ENCODE measurements at regions not wholly inside any gene's neighbourhood (a gene's known extent, or its start where the extent isn't known, plus 50 kb on each side); places are given as distances from the start of the nearest gene placed in this dataset.

DNA sequence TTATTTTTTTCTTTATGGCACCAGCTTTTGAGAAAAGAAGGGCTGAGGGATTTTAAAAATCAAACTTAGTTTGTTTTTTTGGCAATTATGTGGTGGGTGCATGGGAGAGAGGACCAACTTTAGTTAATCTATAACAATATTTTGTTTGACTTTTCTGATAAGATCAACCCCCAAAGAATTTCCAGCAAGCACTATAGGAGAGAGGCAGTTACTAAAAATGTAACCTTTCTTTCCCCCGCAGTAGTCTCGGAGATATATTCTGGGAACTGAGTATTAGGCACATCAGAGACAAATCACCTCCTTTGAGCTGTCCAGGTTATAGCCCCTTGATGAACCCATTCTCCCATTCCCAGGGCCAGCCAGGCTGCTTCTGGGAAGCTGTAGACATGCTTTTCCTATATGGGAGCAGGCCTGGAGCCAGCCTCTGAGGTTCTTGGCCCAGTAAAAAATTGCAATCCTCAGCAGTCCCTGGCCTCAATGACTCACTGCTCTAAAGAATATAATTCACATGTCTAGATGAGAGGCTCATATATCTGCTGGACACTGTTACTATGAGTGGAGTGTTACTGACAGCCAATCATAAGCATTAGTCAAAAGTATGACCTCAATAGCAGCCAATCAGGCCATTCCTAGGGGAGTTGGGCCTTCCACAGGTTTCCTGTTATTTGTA lies 138.3 kb upstream of the AGBL1 start:
- DNase-seq (ENCODE audit: low spot score), result no peak

- no peak for DNase-seq (ENCODE audit: low spot score)
Measured at GRCh38 chr15:85942632-85943031, 137.0 kb upstream of the AGBL1 start.

- no peak for DNase-seq (ENCODE audit: low spot score)
Measured at GRCh38 chr15:85943151-85943550, 136.5 kb upstream of the AGBL1 start.

DNA sequence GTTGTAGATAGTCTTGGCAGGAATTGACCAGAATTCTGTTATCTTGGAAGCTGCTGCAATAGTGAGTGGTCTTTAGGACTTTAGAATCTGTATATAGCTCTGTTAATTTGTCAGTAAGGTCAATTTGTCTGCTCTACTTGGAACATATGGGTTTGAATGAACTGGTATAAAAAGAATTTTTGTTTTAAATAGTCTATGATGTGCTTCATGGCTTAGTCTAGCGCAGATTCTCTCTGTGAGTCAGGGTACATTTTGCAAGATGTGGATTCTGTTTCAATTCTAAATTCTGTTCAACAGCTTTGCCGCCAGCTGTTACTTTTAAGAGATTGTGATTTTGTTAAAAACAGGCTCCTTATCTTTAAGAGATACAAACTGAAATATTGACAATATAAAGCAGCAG lies 135.9 kb upstream of the AGBL1 start:
- DNase-seq (ENCODE audit: low spot score), result no peak

GRCh38 chr15:85947021-85947420 lies 132.7 kb upstream of the AGBL1 start:
- no peak for DNase-seq (ENCODE audit: low spot score)

DNA sequence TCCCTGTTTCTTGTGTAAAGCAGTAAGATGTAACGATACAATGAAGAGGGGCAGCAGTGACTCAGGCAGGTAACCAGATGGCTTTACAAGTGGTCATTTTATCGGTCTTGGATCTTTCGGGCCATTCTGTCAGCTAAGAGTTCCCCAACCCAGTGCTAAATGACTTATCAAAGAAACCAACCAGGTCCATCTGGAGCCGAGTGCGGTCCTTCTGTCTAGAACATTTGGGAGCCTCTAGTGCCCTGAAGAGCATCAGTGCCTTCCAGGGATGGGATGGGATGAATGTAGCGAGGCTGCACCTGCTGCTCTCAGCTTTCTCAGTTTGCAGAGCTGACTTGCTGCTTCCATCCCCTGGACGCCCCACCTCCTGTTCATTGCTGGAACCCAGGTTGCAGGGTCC lies 131.7 kb upstream of the AGBL1 start:
- DNase-seq (ENCODE audit: low spot score), result no peak

GRCh38 chr15:85950101-85950500 lies 129.6 kb upstream of the AGBL1 start:
- no peak for DNase-seq (ENCODE audit: low spot score)

DNA sequence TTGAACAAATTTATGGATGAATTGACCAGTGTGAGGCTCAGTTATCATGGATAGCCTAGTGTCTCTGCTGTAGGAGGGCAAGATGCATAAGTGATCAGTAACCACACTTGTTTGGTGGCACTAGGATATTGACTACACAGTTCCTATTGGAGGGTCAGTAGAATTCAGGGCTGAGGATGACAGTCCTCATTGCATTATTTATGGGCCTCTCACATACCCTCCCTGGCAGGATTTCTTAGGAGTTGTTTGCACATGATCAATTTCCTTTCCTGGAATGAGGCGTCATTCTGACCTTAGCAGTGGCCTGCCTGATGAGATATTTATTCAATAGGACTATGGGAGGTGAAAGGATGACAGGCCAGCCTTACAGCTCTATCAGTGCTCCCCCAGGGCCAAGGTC lies 125.1 kb upstream of the AGBL1 start:
- no peak for DNase-seq (ENCODE audit: low spot score)

DNA sequence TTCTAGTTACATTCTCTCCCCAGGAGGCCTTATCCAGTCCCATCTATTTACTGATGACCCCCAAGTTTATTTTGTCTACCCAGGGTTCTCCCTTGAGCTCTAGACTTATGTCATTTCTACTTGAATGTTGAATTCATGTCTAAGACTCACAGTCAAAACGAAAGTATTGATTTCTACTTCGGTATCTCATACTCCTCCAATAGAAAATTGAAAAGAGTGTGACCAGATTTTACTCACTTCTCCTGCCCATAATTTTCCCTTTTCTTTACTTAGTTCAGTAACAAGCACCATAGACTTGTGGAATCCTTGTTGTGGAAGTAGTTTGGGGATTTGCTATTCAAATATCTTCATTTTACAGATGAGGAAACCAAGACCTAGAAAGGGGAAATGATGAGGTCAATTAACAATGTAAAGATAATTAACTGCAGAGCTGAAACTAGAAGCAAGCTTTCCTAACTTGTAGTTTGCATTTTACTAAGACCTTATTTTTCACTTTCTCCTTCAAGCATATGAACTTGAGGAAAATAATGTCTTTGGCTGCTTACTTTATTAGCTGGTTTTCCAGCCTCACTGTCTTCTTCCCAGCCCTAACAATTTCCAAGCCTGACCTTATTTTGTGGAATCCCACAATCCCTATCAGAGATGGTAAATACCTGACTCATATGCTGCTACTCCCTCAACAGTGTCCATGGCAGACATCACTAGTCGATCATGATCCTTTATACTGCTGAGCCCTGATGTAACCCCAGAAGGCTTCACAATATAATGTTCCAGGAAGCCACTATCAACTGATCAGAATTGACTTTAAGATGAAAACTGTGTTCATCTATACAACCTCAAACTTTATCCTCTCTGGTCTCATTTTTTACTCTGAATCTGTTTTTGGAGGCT lies 123.9 kb upstream of the AGBL1 start:
- no peak for DNase-seq (ENCODE audit: low spot score)

GRCh38 chr15:85956532-85957275 lies 123.0 kb upstream of the AGBL1 start:
- no peak for DNase-seq (ENCODE audit: low spot score)

DNA sequence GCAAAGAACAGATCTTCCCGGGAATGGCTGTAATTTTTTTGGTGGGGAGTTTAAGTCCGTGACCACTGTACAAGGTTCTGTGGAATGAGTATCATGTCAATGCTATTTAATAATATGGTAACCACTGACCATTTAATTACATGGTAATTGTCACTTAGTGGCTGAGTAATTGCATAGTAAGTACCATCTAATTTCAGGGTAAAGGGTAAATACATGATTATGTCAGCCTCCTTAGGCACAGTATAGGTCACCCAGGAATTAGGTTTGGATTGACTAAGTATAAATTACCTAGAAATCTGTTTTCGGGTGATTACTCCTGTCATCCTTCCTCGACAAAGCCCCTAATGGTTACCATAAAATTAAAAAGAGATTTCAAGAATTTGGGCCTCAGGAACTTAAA lies 120.1 kb upstream of the AGBL1 start:
- DNase-seq (ENCODE audit: low spot score), result no peak

DNA sequence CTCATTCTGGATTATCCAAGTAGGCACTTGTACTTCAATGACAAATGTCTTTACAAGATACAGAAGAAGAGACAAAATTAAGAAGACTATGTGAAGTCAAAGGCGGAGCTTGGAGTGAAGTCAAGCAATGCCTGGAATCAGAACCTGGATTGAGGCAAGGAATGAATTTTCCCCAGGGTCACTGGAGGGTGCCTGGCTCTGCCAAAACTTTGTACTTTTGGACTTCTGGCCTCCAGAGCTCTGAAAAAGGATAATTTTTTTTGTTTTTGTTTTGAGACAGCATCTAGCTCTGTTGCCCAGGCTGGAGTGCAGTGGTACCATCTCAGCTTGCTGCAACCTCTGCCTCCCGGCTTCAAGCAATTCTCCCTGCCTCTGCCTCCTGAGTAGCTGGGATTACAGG lies 119.3 kb upstream of the AGBL1 start:
- DNase-seq (ENCODE audit: low spot score), result no peak

- DNase-seq (ENCODE audit: low spot score), result no peak
Measured at GRCh38 chr15:85961821-85962220, 117.8 kb upstream of the AGBL1 start.

GRCh38 chr15:85963262-85963760 lies 116.4 kb upstream of the AGBL1 start:
- DNase-seq (ENCODE audit: low spot score), result no peak

GRCh38 chr15:85964471-85964870 lies 115.2 kb upstream of the AGBL1 start:
- no peak for DNase-seq (ENCODE audit: low spot score)

- DNase-seq (ENCODE audit: low spot score), result no peak
Measured at GRCh38 chr15:85967553-85967952, 112.1 kb upstream of the AGBL1 start.

DNA sequence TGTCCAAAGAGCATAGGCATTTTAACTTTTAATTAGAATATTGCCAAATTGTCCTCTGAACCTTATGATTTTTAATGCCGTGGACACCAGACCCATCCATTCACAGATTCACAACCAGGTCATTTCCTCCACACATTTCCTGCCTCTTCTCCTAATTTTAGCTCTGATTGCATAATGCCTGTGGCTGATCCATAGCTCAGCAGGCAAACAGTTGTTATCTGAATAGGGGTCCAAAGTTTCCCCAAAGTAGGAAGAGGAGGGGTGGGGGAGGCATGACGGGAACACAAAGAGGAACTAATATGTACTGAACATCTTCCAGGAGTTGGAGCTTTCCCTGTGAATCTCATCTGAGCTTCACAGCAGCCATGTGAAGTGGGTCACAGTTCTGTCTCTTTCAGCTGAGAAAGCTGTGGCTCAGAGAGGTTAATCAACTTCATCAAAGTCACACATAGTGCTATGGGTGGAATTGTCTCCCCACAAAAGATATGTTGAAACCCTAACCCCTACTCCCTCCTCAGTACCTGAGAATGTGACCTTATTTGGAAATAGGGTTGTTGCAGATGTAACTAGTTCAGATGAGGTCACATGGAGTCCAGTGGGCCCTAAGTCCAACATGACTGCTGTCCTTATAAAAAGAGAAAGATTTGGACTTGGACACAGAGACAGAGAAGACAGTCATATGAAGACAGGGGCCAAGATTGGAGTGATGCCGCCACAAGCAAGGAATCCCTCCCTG lies 106.7 kb upstream of the AGBL1 start:
- DNase-seq (ENCODE audit: low spot score), result no peak

DNA sequence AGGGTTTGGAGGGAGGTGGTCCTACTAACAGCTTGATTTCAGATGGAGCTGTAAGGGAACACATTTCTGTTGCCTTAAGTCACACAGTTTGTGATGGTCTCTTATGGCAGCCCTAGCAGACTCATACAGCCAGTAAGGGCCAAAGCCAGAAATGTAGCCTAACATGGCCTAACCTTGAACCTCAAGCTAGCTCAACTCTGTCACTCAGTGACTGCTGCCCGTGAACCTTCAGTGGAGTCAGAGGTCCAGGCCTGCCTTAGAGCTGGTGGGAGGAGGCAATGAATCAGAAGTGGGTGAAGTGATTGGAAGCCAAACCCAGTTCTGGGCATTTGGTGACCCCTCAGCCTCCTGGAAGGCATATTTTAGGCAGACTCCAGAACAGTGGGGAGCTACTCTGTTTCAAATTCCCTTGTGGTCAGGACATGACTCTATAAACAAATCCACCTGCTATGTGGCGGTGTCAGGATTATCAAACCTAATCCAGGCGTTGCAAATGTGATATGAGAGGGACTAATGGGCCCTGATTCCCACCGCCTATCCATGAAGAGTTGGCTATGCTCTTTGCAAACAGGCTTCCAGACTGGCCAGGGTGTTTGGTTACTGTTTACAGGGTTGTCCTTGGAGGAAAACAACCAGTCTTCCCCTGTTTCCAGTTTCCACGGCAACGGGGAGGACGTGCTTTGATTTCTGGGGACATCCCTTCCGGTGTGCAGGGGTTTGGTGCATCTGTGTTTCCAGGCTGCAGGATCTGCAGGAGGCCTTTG lies 105.9 kb upstream of the AGBL1 start:
- no peak for DNase-seq (ENCODE audit: low spot score)

GRCh38 chr15:85974348-85974705 lies 105.3 kb upstream of the AGBL1 start:
- DNase-seq (ENCODE audit: low spot score), result no peak

DNA sequence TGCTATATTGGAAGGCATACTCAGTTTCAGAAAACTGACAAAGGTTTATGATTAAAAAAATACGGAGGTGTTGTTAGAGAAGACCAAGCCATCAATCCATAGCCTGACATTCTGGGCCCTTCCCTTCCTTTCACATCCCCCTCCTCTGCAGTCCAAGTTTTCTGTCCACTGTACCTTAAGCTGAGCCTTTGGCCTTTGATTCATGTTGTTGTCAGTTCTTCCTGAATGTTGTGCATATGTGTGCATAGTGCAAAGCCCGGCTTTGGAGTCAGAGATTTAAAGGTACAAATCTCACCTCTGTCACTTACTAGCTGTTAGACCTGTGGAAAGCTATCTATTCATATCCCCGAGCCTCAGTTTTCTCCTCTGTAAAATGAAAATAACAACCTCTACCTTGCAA lies 104.9 kb upstream of the AGBL1 start:
- DNase-seq (ENCODE audit: low spot score), result no peak

- no peak for DNase-seq (ENCODE audit: low spot score)
Measured at GRCh38 chr15:85976102-85976501, 103.6 kb upstream of the AGBL1 start.

Data from AG08395 (cell line).